ENCODE measurements at regions not wholly inside any gene's neighbourhood (a gene's known extent, or its start where the extent isn't known, plus 50 kb on each side); places are given as distances from the start of the nearest gene placed in this dataset.

DNA sequence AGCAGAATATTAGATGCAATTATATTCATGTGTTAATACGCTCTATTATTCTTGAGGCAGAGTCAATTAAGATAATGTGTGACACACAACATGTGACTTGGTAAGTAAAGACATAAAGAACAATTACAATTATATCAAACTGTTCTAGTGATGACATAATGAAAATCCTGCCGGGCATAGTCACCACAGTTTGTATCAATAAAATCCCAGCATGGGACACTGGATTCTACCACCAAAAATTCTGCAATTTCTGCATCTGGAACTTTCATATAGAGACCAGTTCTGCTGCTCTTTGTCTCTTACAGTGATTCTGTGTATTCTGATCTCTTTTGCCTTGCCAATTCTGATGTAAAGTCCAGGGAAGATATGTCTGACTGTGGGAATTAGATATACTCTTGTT lies 495.6 kb upstream of the LRRC4C start:
- TF ChIP-seq, protein P1, sequence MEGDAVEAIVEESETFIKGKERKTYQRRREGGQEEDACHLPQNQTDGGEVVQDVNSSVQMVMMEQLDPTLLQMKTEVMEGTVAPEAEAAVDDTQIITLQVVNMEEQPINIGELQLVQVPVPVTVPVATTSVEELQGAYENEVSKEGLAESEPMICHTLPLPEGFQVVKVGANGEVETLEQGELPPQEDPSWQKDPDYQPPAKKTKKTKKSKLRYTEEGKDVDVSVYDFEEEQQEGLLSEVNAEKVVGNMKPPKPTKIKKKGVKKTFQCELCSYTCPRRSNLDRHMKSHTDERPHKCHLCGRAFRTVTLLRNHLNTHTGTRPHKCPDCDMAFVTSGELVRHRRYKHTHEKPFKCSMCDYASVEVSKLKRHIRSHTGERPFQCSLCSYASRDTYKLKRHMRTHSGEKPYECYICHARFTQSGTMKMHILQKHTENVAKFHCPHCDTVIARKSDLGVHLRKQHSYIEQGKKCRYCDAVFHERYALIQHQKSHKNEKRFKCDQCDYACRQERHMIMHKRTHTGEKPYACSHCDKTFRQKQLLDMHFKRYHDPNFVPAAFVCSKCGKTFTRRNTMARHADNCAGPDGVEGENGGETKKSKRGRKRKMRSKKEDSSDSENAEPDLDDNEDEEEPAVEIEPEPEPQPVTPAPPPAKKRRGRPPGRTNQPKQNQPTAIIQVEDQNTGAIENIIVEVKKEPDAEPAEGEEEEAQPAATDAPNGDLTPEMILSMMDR (IDR thresholded peaks at IDR 0.05): no peak
- Mint-ChIP-seq H3K4me3 (no peak overlapping the region), H3K27ac (no peak overlapping the region), H3K36me3 (ENCODE audit: low read depth) (no peaks in the 10 kb centered on the region), H3K9me3 (peaks cover 23% of the 10 kb centered on the region), H3K4me1 (peaks cover 8% of the 10 kb centered on the region), H3K27me3 (ENCODE audit: low read depth, poor library complexity) (no peaks in the 10 kb centered on the region)
- DNase-seq: no peak

DNA sequence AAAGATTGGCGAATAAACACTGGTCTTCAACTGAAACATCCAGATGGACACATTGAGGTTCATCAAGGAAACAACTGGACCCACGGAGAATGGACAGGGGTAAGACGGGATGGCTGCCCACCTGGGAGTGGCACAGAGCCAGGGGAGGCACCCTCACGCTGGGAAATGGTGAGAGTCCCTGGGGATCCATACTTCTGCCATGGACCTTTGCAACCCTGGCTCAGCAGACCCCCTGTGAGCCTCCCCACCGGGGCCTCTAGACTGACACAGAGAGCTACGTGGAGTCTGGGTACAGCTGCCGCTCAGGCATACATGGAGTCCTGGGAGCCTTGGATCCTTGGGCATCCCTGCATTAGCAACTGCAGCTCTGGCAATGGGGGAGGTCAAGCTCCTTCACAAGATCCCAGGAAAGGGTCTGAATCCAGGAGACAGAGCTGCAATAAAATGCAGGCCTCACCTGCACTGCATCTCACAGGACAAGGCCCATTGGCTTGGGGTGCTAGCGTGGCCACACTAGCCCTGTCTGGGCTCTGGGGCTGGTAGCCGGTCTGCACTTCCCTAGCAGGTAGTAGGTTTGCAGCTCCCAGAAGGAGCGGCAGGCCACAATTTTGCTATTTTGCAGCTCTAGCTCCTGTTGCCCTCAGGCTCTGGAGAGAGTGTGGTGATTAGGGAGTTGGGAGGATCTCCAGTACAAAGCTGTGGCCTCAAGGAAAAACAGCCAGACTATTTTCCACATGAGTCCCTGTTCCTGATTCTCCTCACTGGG lies 496.4 kb upstream of the LRRC4C start:
- TF ChIP-seq, protein P1 (IDR thresholded peaks at IDR 0.05): no peak
- no peak for DNase-seq
- Mint-ChIP-seq H3K9me3 (peaks cover 23% of the 10 kb centered on the region), H3K27ac (no peak overlapping the region), H3K4me3 (no peak overlapping the region), H3K36me3 (ENCODE audit: low read depth) (no peaks in the 10 kb centered on the region), H3K27me3 (ENCODE audit: low read depth, poor library complexity) (no peaks in the 10 kb centered on the region), H3K4me1 (peaks cover 3% of the 10 kb centered on the region)

DNA sequence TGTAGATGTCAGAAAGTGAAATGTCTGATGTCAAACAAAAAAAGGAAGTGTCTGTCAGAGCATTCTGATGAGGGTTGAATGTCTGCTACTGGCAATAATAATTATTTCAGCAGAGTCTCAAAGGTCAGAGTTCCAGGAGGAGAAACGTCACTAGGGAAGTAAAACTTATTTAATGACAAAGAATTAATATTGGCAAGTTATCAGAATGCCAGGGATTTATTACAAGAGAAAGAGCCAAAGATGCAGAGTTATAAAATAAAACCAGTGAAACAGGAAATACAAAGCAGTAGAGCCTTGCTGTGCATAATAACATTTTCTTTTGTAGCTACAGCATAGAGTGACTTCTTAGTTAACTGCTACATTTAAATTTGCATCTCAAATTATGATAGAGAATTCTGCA lies 504.0 kb upstream of the LRRC4C start:
- Mint-ChIP-seq H3K9me3 (peaks cover 12% of the 10 kb centered on the region), H3K4me3 (no peak overlapping the region), H3K4me1 (no peaks in the 10 kb centered on the region), H3K36me3 (ENCODE audit: low read depth) (no peaks in the 10 kb centered on the region), H3K27me3 (ENCODE audit: low read depth, poor library complexity) (no peaks in the 10 kb centered on the region), H3K27ac (no peak overlapping the region)
- no peak for DNase-seq
- TF ChIP-seq, protein P1 (IDR thresholded peaks at IDR 0.05): no peak

DNA sequence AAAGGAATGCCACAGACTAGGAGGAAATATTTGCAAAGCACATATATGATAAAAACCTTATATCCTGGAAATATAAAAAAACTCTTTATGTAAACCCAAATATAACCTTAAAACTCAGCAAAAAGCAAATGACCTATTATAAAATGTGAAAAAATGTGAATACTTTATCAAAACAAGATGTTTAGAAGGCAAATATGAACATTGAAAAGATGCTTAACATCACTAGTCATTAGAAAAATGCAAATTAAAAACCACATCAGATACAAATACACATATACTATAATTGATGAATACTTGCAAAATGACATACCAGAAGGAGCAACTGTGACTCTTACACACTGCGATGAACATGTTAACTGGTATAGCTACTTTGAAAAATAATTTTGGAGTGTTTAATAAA lies 511.2 kb upstream of the LRRC4C start:
- TF ChIP-seq, protein P1 (IDR thresholded peaks at IDR 0.05): no peak
- Mint-ChIP-seq H3K36me3 (ENCODE audit: low read depth) (no peaks in the 10 kb centered on the region), H3K9me3 (peaks cover 4% of the 10 kb centered on the region), H3K4me3 (no peak overlapping the region), H3K4me1 (no peaks in the 10 kb centered on the region), H3K27me3 (ENCODE audit: low read depth, poor library complexity) (no peaks in the 10 kb centered on the region), H3K27ac (no peak overlapping the region)
- no peak for DNase-seq

DNA sequence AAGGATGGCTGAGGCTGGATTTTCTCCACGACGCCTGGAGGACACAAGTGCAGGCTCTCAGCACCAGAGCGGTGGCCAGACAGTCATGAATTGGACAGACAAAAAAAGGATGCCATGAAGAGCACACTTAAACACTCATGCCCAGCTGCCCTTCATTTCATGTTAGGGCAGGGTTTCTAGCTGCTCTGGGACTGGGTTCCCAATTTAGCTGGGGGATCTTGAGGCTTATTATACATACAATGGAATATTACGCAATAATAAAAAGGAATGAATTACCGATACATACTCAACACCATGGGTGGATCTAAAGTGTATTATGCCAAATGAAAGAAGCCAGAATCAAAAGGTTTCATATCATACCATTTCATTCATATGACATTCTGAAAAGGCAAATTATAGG lies 512.1 kb upstream of the LRRC4C start:
- Mint-ChIP-seq H3K9me3 (peaks cover 4% of the 10 kb centered on the region), H3K4me1 (no peaks in the 10 kb centered on the region)

More for the DNA sequence above, 512.1 kb upstream of the LRRC4C start:
- Mint-ChIP-seq H3K4me3 (no peak overlapping the region), H3K27ac (no peak overlapping the region), H3K36me3 (ENCODE audit: low read depth) (no peaks in the 10 kb centered on the region), H3K27me3 (ENCODE audit: low read depth, poor library complexity) (no peaks in the 10 kb centered on the region)
- no peak for DNase-seq
- TF ChIP-seq, protein P1 (IDR thresholded peaks at IDR 0.05): no peak
